ENCODE measurements at regions not wholly inside any gene's neighbourhood (a gene's known extent, or its start where the extent isn't known, plus 50 kb on each side); places are given as distances from the start of the nearest gene placed in this dataset.

DNA sequence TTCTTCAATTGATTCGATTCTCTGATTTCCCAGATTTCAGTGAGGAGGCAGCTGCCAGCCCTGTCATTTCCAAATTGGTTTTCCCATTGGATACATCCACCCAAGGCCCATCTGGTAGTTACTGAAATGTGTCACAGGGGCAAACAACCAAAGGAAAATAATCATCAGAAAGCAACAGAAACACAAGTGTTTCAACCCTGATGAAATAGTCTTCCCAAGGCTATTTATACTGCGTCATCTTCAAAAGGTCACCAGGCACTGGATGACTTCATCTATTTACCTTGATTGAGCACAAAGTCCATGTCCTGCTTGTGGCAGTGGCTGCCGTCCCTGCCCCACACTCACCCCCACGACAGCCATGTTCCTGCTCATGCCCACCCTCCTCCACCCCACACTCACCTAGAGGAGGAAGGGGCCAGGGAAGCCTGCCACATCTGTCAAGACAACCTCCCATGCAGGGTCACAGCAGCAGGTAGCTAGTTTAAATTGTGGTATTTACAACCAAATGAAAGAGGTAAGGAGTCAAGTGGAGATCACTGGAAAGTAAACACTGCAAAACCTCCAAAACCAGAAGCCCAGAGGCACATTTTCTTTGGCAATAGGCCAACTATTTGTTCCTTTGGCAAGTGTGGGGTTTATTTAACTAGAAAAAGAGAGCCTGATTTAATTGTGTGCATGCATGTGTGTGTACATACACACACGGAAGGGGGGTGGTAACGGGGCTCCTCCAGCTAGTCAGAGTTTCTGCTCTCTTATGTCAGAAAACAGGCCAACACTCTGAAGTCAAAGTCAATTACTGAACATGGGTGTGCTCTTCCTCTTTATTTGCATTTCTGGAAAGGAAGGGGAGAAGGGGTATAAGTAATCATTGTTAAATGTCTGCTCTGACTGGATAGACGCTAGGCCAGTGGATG, 49.5 kb upstream of the RAB4A start (continued):
- TF ChIP-seq, protein P1, sequence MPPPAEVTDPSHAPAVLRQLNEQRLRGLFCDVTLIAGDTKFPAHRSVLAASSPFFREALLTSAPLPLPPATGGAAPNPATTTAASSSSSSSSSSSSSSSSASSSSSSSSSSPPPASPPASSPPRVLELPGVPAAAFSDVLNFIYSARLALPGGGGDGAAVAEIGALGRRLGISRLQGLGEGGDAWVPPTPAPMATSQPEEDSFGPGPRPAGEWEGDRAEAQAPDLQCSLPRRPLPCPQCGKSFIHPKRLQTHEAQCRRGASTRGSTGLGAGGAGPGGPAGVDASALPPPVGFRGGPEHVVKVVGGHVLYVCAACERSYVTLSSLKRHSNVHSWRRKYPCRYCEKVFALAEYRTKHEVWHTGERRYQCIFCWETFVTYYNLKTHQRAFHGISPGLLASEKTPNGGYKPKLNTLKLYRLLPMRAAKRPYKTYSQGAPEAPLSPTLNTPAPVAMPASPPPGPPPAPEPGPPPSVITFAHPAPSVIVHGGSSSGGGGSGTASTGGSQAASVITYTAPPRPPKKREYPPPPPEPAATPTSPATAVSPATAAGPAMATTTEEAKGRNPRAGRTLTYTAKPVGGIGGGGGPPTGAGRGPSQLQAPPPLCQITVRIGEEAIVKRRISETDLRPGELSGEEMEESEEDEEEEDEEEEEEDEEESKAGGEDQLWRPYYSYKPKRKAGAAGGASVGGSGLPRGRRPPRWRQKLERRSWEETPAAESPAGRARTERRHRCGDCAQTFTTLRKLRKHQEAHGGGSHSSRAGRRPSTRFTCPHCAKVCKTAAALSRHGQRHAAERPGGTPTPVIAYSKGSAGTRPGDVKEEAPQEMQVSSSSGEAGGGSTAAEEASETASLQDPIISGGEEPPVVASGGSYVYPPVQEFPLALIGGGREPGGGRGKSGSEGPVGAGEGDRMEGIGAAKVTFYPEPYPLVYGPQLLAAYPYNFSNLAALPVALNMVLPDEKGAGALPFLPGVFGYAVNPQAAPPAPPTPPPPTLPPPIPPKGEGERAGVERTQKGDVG (CRISPR knock-in tag; IDR thresholded peaks at IDR 0.05; ENCODE audit: borderline replicate concordance), result peak; percentile 83; the same call in 1 of the 2 replicates
- 0 out of 2 replicates have a peak, but pooled peaks have one; percentile 63 for TF ChIP-seq ZNF430 (CRISPR knock-in tag; IDR thresholded peaks at IDR 0.05)
- peak; percentile 61; the same call in 1 of the 2 replicates for TF ChIP-seq ZBTB7B (CRISPR knock-in tag; IDR thresholded peaks at IDR 0.05)
- peak; percentile 85; the same call in 1 of the 2 replicates for TF ChIP-seq CHD4 (IDR thresholded peaks at IDR 0.05; ENCODE audit: borderline replicate concordance, low read length)
- TF ChIP-seq, protein P2, sequence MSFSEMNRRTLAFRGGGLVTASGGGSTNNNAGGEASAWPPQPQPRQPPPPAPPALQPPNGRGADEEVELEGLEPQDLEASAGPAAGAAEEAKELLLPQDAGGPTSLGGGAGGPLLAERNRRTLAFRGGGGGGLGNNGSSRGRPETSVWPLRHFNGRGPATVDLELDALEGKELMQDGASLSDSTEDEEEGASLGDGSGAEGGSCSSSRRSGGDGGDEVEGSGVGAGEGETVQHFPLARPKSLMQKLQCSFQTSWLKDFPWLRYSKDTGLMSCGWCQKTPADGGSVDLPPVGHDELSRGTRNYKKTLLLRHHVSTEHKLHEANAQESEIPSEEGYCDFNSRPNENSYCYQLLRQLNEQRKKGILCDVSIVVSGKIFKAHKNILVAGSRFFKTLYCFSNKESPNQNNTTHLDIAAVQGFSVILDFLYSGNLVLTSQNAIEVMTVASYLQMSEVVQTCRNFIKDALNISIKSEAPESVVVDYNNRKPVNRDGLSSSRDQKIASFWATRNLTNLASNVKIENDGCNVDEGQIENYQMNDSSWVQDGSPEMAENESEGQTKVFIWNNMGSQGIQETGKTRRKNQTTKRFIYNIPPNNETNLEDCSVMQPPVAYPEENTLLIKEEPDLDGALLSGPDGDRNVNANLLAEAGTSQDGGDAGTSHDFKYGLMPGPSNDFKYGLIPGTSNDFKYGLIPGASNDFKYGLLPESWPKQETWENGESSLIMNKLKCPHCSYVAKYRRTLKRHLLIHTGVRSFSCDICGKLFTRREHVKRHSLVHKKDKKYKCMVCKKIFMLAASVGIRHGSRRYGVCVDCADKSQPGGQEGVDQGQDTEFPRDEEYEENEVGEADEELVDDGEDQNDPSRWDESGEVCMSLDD (CRISPR knock-in tag; IDR thresholded peaks at IDR 0.05; ENCODE audit: borderline replicate concordance), result no peak
- peak; percentile 65; the same call in 1 of the 2 replicates for TF ChIP-seq ZNF749 (CRISPR knock-in tag; IDR thresholded peaks at IDR 0.05; ENCODE audit: borderline replicate concordance)
- TF ChIP-seq ARNTL (CRISPR knock-in tag; IDR thresholded peaks at IDR 0.05), result peak; percentile 51
- peak; percentile 57; the same call in 1 of the 2 replicates for TF ChIP-seq NFKB2 (CRISPR knock-in tag; IDR thresholded peaks at IDR 0.05; ENCODE audit: borderline replicate concordance)
- peak; percentile 70 for TF ChIP-seq MEIS2 (CRISPR knock-in tag; IDR thresholded peaks at IDR 0.05)
- peak; percentile 86 for TF ChIP-seq BRD4 (CRISPR knock-in tag; IDR thresholded peaks at IDR 0.05)
- peak; percentile 53; the same call in 1 of the 2 replicates for TF ChIP-seq ZNF547 (CRISPR knock-in tag; IDR thresholded peaks at IDR 0.05)
- no peak for TF ChIP-seq RFXANK (CRISPR knock-in tag; IDR thresholded peaks at IDR 0.05)
- TF ChIP-seq, protein P3, sequence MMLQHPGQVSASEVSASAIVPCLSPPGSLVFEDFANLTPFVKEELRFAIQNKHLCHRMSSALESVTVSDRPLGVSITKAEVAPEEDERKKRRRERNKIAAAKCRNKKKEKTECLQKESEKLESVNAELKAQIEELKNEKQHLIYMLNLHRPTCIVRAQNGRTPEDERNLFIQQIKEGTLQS (CRISPR knock-in tag; IDR thresholded peaks at IDR 0.05), result peak; percentile 99
- TF ChIP-seq, protein P4, sequence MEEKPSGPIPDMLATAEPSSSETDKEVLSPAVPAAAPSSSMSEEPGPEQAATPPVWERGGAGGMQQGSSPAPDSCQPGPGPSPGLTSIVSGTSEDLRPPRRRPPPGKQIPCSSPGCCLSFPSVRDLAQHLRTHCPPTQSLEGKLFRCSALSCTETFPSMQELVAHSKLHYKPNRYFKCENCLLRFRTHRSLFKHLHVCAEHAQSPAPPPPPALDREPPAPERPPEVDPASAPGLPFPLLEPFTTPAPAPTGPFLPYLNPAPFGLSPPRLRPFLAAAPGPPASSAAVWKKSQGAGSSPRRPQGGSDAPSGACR (CRISPR knock-in tag; IDR thresholded peaks at IDR 0.05), result peak; percentile 96
- no peak for TF ChIP-seq ZNF747 (CRISPR knock-in tag; IDR thresholded peaks at IDR 0.05; ENCODE audit: borderline replicate concordance)
- peak; percentile 90 for TF ChIP-seq RXRB (CRISPR knock-in tag; IDR thresholded peaks at IDR 0.05; ENCODE audit: borderline replicate concordance)
- peak; percentile 30; the same call in 1 of the 2 replicates for TF ChIP-seq ZBTB20 (CRISPR knock-in tag; IDR thresholded peaks at IDR 0.05; ENCODE audit: borderline replicate concordance, low read depth)
- peak; percentile 63; the same call in 1 of the 2 replicates for TF ChIP-seq ZNF766 (CRISPR knock-in tag; IDR thresholded peaks at IDR 0.05; ENCODE audit: borderline replicate concordance)
- TF ChIP-seq ETV5 (CRISPR knock-in tag; IDR thresholded peaks at IDR 0.05; ENCODE audit: borderline replicate concordance), result peak; percentile 72; the same call in 1 of the 2 replicates
- TF ChIP-seq, protein P5, sequence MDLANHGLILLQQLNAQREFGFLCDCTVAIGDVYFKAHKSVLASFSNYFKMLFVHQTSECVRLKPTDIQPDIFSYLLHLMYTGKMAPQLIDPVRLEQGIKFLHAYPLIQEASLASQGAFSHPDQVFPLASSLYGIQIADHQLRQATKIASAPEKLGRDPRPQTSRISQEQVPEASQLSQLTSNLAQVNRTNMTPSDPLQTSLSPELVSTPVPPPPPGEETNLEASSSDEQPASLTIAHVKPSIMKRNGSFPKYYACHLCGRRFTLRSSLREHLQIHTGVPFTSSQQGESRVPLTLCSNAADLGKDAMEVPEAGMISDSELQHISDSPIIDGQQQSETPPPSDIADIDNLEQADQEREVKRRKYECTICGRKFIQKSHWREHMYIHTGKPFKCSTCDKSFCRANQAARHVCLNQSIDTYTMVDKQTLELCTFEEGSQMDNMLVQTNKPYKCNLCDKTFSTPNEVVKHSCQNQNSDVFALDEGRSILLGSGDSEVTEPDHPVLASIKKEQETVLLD (CRISPR knock-in tag; IDR thresholded peaks at IDR 0.05; ENCODE audit: low read depth), result 0 out of 2 replicates have a peak, but pooled peaks have one; percentile 26

Measured in HepG2 (cell line).